D721Med (cell line): ENCODE measurements at regions not wholly inside any gene's neighbourhood (a gene's known extent, or its start where the extent isn't known, plus 50 kb on each side); places are given as distances from the start of the nearest gene placed in this dataset.

Experiments used
- DNase-seq: peaks from one replicate; pipeline ENCODE4 v3.0.0; 2011; ENCODE audit warnings: low spot score; ENCODE audit not compliant: insufficient read length
- FAIRE-seq: peaks from 2 replicates; lab custom pipeline; 2011; peaks lifted over from hg19 to GRCh38; lab: Jason Lieb, UNC
- CTCF ChIP-seq: IDR thresholded peaks from 2 replicates; pipeline ENCODE4 v1.5.1; 2012; ENCODE audit warnings: mild to moderate bottlenecking, control low read depth; ENCODE audit not compliant: insufficient read depth; ENCODE audit errors: missing control alignments

GRCh38 chr6:15823838-15824414 is 161.1 kb upstream of the DTNBP1 start:
- DNase-seq (no peak), FAIRE-seq (no peak)
- TF ChIP-seq CTCF: no peak

- no peak for TF ChIP-seq CTCF
- DNase-seq: no peak
- FAIRE-seq: no peak
Observed at GRCh38 chr6:15822835-15823234, 160.0 kb upstream of the DTNBP1 start.

GRCh38 chr6:15819841-15820240 is 157.0 kb upstream of the DTNBP1 start:
- no peak for FAIRE-seq
- TF ChIP-seq CTCF: no peak

GRCh38 chr6:15819226-15819625 is 156.4 kb upstream of the DTNBP1 start:
- no peak for TF ChIP-seq CTCF
- FAIRE-seq (no peak), DNase-seq (no peak)

More at GRCh38 chr6:15819841-15820240, 157.0 kb upstream of the DTNBP1 start:
- no peak for DNase-seq

- FAIRE-seq (no peak), DNase-seq (no peak)
- no peak for TF ChIP-seq CTCF
Observed at GRCh38 chr6:15818491-15818890, 155.7 kb upstream of the DTNBP1 start.

GRCh38 chr6:15818044-15818443 is 155.2 kb upstream of the DTNBP1 start:
- FAIRE-seq (no peak), DNase-seq (no peak)
- no peak for TF ChIP-seq CTCF

- no peak for TF ChIP-seq CTCF
- DNase-seq (no peak), FAIRE-seq (no peak)
Observed at GRCh38 chr6:15817100-15817499, 154.3 kb upstream of the DTNBP1 start.
